Erythroblast (primary cell): ENCODE measurements at regions not wholly inside any gene's neighbourhood (a gene's known extent, or its start where the extent isn't known, plus 50 kb on each side); places are given as distances from the start of the nearest gene placed in this dataset.

Experiments used
- DNase-seq, 2 experiments: peaks; one replicate each; lab custom pipeline; 2025; lab: John Stamatoyannopoulos, UW
- GATA1 ChIP-seq: IDR thresholded peaks from 2 replicates; pipeline ENCODE4 v1.6.1; 2011; ENCODE audit warnings: low read depth, mild to moderate bottlenecking, control low read depth, low read length, moderate library complexity
- POLR2A ChIP-seq: IDR thresholded peaks from 2 replicates; pipeline ENCODE4 v1.6.1; 2011; ENCODE audit warnings: mild to moderate bottlenecking, low read length

GRCh38 chr3:168459226-168459784 lies 363.6 kb upstream of the GOLIM4 start:
- TF ChIP-seq POLR2A (no peak), GATA1 (no peak)
- DNase-seq, result no peak

- no peak for DNase-seq
- TF ChIP-seq POLR2A, result no peak
- TF ChIP-seq GATA1, result no peak
Observed at GRCh38 chr3:168457954-168458539, 362.3 kb upstream of the GOLIM4 start.

GRCh38 chr3:168455814-168456213 lies 360.1 kb upstream of the GOLIM4 start:
- TF ChIP-seq GATA1 (no peak), POLR2A (no peak)
- no peak for DNase-seq

- TF ChIP-seq GATA1, result no peak
- TF ChIP-seq POLR2A, result no peak
- no peak for DNase-seq
Observed at GRCh38 chr3:168453623-168454022, 357.9 kb upstream of the GOLIM4 start.

- no peak for DNase-seq
- no peak for TF ChIP-seq GATA1
- no peak for TF ChIP-seq POLR2A
Observed at GRCh38 chr3:168443965-168444364, 348.2 kb upstream of the GOLIM4 start.

- TF ChIP-seq POLR2A, result no peak
- TF ChIP-seq GATA1, result no peak
- DNase-seq, result no peak
Observed at GRCh38 chr3:168442502-168442901, 346.8 kb upstream of the GOLIM4 start.

GRCh38 chr3:168436245-168436724 lies 340.6 kb upstream of the GOLIM4 start:
- TF ChIP-seq POLR2A (no peak), GATA1 (no peak)
- DNase-seq, result no peak

- TF ChIP-seq GATA1 (no peak), POLR2A (no peak)
Observed at GRCh38 chr3:168431491-168431890, 335.8 kb upstream of the GOLIM4 start.

GRCh38 chr3:168427835-168428475 lies 332.2 kb upstream of the GOLIM4 start:
- DNase-seq, result no peak
- no peak for TF ChIP-seq POLR2A
- no peak for TF ChIP-seq GATA1

More at GRCh38 chr3:168431491-168431890, 335.8 kb upstream of the GOLIM4 start:
- no peak for DNase-seq

GRCh38 chr3:168427156-168427555 lies 331.4 kb upstream of the GOLIM4 start:
- TF ChIP-seq POLR2A (no peak), GATA1 (no peak)
- DNase-seq, result no peak

- no peak for TF ChIP-seq GATA1
- DNase-seq, result no peak
Observed at GRCh38 chr3:168425936-168426595, 330.3 kb upstream of the GOLIM4 start.

- DNase-seq, result no peak
Observed at GRCh38 chr3:168424059-168424734, 328.5 kb upstream of the GOLIM4 start.

GRCh38 chr3:168422843-168423242 lies 327.1 kb upstream of the GOLIM4 start:
- DNase-seq, result no peak

More at GRCh38 chr3:168424059-168424734, 328.5 kb upstream of the GOLIM4 start:
- TF ChIP-seq POLR2A (no peak), GATA1 (no peak)

GRCh38 chr3:168419091-168419490 lies 323.4 kb upstream of the GOLIM4 start:
- no peak for DNase-seq
- TF ChIP-seq GATA1, result no peak
- no peak for TF ChIP-seq POLR2A

More at GRCh38 chr3:168422843-168423242, 327.1 kb upstream of the GOLIM4 start:
- TF ChIP-seq POLR2A, result no peak
- TF ChIP-seq GATA1, result no peak

- no peak for TF ChIP-seq GATA1
- TF ChIP-seq POLR2A, result no peak
- DNase-seq, result no peak
Observed at GRCh38 chr3:168417016-168417415, 321.3 kb upstream of the GOLIM4 start.
